ENCODE measurements at regions not wholly inside any gene's neighbourhood (a gene's known extent, or its start where the extent isn't known, plus 50 kb on each side); places are given as distances from the start of the nearest gene placed in this dataset.

DNA sequence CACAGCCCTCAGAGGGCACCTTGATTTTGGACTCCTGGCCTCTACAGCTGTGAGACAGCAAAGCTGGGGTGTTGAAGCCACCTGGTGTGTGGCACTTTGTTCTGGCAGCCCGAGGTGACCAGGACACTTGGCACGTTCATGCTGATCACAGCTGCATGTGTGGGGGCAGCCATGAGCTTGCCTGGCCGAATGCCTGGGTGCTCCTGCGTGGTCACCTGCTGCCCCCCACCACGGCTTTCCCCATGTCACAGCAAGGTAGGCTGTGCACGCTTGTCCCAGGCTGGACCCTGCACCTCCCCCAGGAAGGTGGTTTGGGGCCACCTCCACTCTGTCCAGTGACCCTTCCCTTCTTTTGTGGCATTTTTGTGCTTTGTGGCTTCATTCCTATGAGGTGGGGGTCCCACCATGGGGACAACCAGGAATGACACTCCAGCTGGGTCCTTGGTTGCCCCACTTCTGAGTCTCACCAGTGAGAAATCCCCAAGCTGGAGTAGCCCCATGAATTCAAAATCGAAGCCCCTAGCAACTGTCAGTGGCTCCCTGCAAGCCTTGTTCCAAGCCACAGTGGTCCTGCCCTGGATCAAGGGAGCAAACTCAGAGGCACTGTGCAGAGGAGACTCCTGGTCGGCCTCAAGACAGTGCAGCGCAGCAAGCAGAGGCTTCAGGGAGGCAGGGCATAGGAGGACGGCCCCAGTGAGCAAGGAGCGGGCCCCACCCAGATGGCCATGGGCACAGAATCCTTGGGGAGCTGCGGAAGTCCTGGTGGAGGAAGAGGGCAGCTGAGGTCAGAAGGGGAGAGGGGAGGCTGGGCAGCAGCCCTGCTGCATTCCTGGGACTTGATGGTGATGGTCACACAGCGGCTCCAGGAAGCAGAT is 121.4 kb upstream of the HS6ST1 start:
- H3K79me2 ChIP-seq (ENCODE audit: low read length), result no peaks in the 10 kb centered on the region
- no peaks in the 10 kb centered on the region for H3K9me3 ChIP-seq (replicated peaks; ENCODE audit: insufficient read depth, low read length)
- TF ChIP-seq, protein P1, sequence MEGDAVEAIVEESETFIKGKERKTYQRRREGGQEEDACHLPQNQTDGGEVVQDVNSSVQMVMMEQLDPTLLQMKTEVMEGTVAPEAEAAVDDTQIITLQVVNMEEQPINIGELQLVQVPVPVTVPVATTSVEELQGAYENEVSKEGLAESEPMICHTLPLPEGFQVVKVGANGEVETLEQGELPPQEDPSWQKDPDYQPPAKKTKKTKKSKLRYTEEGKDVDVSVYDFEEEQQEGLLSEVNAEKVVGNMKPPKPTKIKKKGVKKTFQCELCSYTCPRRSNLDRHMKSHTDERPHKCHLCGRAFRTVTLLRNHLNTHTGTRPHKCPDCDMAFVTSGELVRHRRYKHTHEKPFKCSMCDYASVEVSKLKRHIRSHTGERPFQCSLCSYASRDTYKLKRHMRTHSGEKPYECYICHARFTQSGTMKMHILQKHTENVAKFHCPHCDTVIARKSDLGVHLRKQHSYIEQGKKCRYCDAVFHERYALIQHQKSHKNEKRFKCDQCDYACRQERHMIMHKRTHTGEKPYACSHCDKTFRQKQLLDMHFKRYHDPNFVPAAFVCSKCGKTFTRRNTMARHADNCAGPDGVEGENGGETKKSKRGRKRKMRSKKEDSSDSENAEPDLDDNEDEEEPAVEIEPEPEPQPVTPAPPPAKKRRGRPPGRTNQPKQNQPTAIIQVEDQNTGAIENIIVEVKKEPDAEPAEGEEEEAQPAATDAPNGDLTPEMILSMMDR (IDR thresholded peaks at IDR 0.05; ENCODE audit: low read length), result no peak
- no peak for DNase-seq
- no peak overlapping the region for H2AFZ ChIP-seq (ENCODE audit: low read length)
- H3K9me2 ChIP-seq (replicated peaks; ENCODE audit: insufficient read depth, low read length), result no peaks in the 10 kb centered on the region
- H3K4me3 ChIP-seq (ENCODE audit: low read length), result no peak overlapping the region
- H3K27me3 ChIP-seq (replicated peaks; ENCODE audit: insufficient read depth, low read length), result no peaks in the 10 kb centered on the region
- no peak overlapping the region for H3K4me2 ChIP-seq (ENCODE audit: low read depth, low read length)
- H3K27ac ChIP-seq (ENCODE audit: low read length), result no peak overlapping the region
- H3F3A ChIP-seq (ENCODE audit: insufficient read depth, low read length), result no peaks in the 10 kb centered on the region
- no peaks in the 10 kb centered on the region for H3K36me3 ChIP-seq (replicated peaks; ENCODE audit: insufficient read depth, low read length)
- no peak overlapping the region for H3K9ac ChIP-seq (ENCODE audit: low read length)
- no peaks in the 10 kb centered on the region for H4K20me1 ChIP-seq (ENCODE audit: insufficient read depth, low read length)
- no peaks in the 10 kb centered on the region for H3K4me1 ChIP-seq (ENCODE audit: low read length)

DNA sequence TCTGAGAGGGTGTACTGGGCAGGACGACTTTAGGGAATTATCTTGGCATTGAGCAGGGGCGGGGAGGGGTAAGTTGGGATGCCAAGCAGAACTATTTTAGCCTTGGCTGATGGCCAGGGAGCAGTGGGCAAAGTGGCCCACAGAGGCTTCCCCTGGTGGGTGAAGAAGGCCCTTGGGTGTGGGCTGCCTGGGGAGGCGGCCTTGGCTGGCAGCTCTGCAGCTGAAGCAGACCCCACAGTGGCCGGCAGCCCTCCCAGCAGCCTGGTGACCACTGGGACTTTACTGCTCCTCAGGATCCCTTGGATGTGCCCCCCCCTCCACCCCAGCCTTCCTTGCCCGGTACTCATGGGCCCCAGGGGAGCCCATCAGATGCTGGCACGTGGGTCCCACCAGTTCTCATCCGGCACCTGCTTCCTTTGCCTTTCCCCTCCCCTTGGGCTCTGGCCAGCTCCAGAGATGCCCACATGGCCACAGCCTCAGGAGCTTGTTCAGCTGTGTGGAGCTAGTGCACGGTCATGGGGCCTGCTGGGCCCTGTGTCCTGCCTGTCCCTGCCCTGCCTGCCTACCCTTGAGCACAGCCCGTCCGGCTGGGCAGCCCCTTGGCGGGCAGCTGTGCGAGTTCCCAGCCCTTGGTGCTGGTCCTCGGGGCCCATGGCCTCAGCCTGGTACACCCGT is 122.1 kb upstream of the HS6ST1 start:
- DNase-seq, result no peak
- H3K27ac ChIP-seq (ENCODE audit: low read length), result no peak overlapping the region
- no peaks in the 10 kb centered on the region for H3F3A ChIP-seq (ENCODE audit: insufficient read depth, low read length)
- H3K4me3 ChIP-seq (ENCODE audit: low read length), result no peak overlapping the region
- H3K36me3 ChIP-seq (replicated peaks; ENCODE audit: insufficient read depth, low read length), result no peaks in the 10 kb centered on the region
- no peaks in the 10 kb centered on the region for H3K27me3 ChIP-seq (replicated peaks; ENCODE audit: insufficient read depth, low read length)
- TF ChIP-seq EZH2 (optimal IDR thresholded peaks at IDR 0.05; ENCODE audit: low read depth, low read length) (no peak), EZH2phosphoT487 (IDR thresholded peaks at IDR 0.05; ENCODE audit: low read length) (no peak)
- TF ChIP-seq, protein P1 (IDR thresholded peaks at IDR 0.05; ENCODE audit: low read length), result no peak
- H3K4me1 ChIP-seq (ENCODE audit: low read length), result no peaks in the 10 kb centered on the region
- no peaks in the 10 kb centered on the region for H3K79me2 ChIP-seq (ENCODE audit: low read length)
- no peak overlapping the region for H3K4me2 ChIP-seq (ENCODE audit: low read depth, low read length)
- H3K9me2 ChIP-seq (replicated peaks; ENCODE audit: insufficient read depth, low read length), result no peaks in the 10 kb centered on the region
- no peaks in the 10 kb centered on the region for H3K9me3 ChIP-seq (replicated peaks; ENCODE audit: insufficient read depth, low read length)
- H4K20me1 ChIP-seq (ENCODE audit: insufficient read depth, low read length), result no peaks in the 10 kb centered on the region
- no peak overlapping the region for H3K9ac ChIP-seq (ENCODE audit: low read length)
- H2AFZ ChIP-seq (ENCODE audit: low read length), result no peak overlapping the region

DNA sequence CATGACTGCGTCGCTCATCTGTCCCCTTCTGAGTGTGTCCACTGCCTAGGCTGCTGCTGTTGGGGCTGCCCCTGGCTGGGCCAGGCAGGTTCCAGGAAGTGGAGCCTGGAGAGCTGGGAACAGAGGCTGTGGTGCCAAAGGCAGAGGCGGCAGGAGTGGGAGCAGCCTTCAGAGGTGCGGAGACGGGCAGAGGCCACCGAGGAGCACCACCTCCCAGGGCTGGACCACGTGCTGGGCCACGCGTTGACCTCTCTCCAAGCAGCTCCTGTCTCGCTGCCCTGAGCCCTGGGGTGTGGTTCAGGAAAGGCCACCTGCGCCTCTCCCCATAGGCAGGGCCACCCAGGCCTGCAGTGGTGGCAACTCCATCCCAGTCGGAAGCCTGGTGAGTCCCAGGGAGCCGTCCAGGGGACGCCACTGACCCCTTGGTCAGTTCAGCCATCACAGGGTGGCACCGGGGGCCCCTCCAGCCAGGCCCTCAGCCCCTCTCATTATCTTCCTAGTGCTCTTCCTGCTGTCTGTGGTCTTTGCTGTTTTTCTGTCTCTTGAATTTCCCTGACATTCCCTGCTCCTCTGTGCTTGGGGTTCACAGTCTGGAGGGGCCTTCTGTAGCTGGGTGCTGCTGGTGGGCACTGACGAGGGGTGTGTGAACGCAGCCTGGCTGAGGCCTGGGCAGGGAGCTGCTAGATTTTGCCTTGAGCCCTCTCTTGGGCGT is 122.8 kb upstream of the HS6ST1 start:
- Histone ChIP-seq H3K27ac (ENCODE audit: low read length) (no peak overlapping the region), H2AFZ (ENCODE audit: low read length) (no peak overlapping the region), H4K20me1 (ENCODE audit: insufficient read depth, low read length) (no peaks in the 10 kb centered on the region), H3F3A (ENCODE audit: insufficient read depth, low read length) (no peaks in the 10 kb centered on the region), H3K9ac (ENCODE audit: low read length) (no peak overlapping the region), H3K27me3 (replicated peaks; ENCODE audit: insufficient read depth, low read length) (no peaks in the 10 kb centered on the region), H3K9me2 (replicated peaks; ENCODE audit: insufficient read depth, low read length) (no peaks in the 10 kb centered on the region), H3K4me2 (ENCODE audit: low read depth, low read length) (no peak overlapping the region), H3K79me2 (ENCODE audit: low read length) (no peaks in the 10 kb centered on the region), H3K4me3 (ENCODE audit: low read length) (no peak overlapping the region), H3K36me3 (replicated peaks; ENCODE audit: insufficient read depth, low read length) (no peaks in the 10 kb centered on the region), H3K9me3 (replicated peaks; ENCODE audit: insufficient read depth, low read length) (no peaks in the 10 kb centered on the region), H3K4me1 (ENCODE audit: low read length) (no peaks in the 10 kb centered on the region)
- TF ChIP-seq, protein P1 (IDR thresholded peaks at IDR 0.05; ENCODE audit: low read length), result no peak
- TF ChIP-seq EZH2phosphoT487 (IDR thresholded peaks at IDR 0.05; ENCODE audit: low read length) (no peak), EZH2 (optimal IDR thresholded peaks at IDR 0.05; ENCODE audit: low read depth, low read length) (no peak)
- no peak for DNase-seq
